SJSA1 (cell line): ENCODE measurements at regions not wholly inside any gene's neighbourhood (a gene's known extent, or its start where the extent isn't known, plus 50 kb on each side); places are given as distances from the start of the nearest gene placed in this dataset.
A peak's percentile ranks its signal among the peaks of the same experiment; 100 is the strongest.

Source experiments
- DNase-seq, 2 experiments: peaks; one replicate each; pipeline ENCODE4 v3.0.0-alpha.2; 2015 to 2020; ENCODE audit warnings: low spot score in 2 of 2, low read depth in 1 of 2
- H3K27ac ChIP-seq: fragments of 250-450 bp; sonication (Bioruptor Pico); 2 replicates; pipeline ENCODE4 v1.5.1; 2020; ENCODE audit warnings: mild to moderate bottlenecking, moderate library complexity
- H3K27me3 ChIP-seq: fragments of 250-450 bp; sonication (Bioruptor Pico); replicated peaks from 2 replicates; pipeline ENCODE4 v1.5.1; 2020; ENCODE audit warnings: mild to moderate bottlenecking, moderate library complexity
- H3K36me3 ChIP-seq: fragments of 250-450 bp; sonication (Bioruptor Pico); 2 replicates; pipeline ENCODE4 v1.5.1; 2020; ENCODE audit warnings: mild to moderate bottlenecking
- H3K4me1 ChIP-seq: fragments of 250-450 bp; sonication (Bioruptor Pico); replicated peaks from 2 replicates; pipeline ENCODE4 v1.6.1; 2021; ENCODE audit warnings: mild to moderate bottlenecking
- H3K4me3 ChIP-seq: fragments of 250-450 bp; sonication (Bioruptor Pico); 2 replicates; pipeline ENCODE4 v1.5.1; 2020; ENCODE audit warnings: mild to moderate bottlenecking
- H3K9me3 ChIP-seq: fragments of 250-450 bp; sonication (Bioruptor Pico); replicated peaks from 2 replicates; pipeline ENCODE4 v1.5.1; 2020; ENCODE audit warnings: mild to moderate bottlenecking

- Histone ChIP-seq H3K4me3 (no peak overlapping the region), H3K9me3 (no peaks in the 10 kb centered on the region), H3K27me3 (no peaks in the 10 kb centered on the region), H3K4me1 (no peaks in the 10 kb centered on the region), H3K36me3 (no peaks in the 10 kb centered on the region), H3K27ac (no peak overlapping the region)
- no peak for DNase-seq
Measured at GRCh38 chr16:54361246-54361645, 74.7 kb upstream of the IRX3 start.

- DNase-seq, result no peak
- no peak overlapping the region for H3K27ac ChIP-seq
- no peaks in the 10 kb centered on the region for H3K27me3 ChIP-seq
- H3K4me3 ChIP-seq, result no peak overlapping the region
- no peaks in the 10 kb centered on the region for H3K36me3 ChIP-seq
- H3K4me1 ChIP-seq, result peaks cover 3% of the 10 kb centered on the region
- no peaks in the 10 kb centered on the region for H3K9me3 ChIP-seq
Measured at GRCh38 chr16:54360681-54361080, 74.1 kb upstream of the IRX3 start.

GRCh38 chr16:54359555-54359954, 73.0 kb upstream of the IRX3 start:
- H3K27me3 ChIP-seq, result no peaks in the 10 kb centered on the region
- H3K4me3 ChIP-seq, result no peak overlapping the region
- peaks cover 12% of the 10 kb centered on the region for H3K4me1 ChIP-seq
- H3K36me3 ChIP-seq, result no peaks in the 10 kb centered on the region
- H3K27ac ChIP-seq, result no peak overlapping the region
- H3K9me3 ChIP-seq, result peaks cover 5% of the 10 kb centered on the region
- no peak for DNase-seq

- no peak for DNase-seq
- no peaks in the 10 kb centered on the region for H3K27me3 ChIP-seq
- H3K9me3 ChIP-seq, result peaks cover 10% of the 10 kb centered on the region
Measured at GRCh38 chr16:54359081-54359480, 72.5 kb upstream of the IRX3 start.

GRCh38 chr16:54356391-54356790, 69.8 kb upstream of the IRX3 start:
- DNase-seq, result no peak

More at GRCh38 chr16:54359081-54359480, 72.5 kb upstream of the IRX3 start:
- Histone ChIP-seq H3K4me3 (no peak overlapping the region), H3K36me3 (no peaks in the 10 kb centered on the region), H3K4me1 (peaks cover 14% of the 10 kb centered on the region), H3K27ac (no peak overlapping the region)

GRCh38 chr16:54355251-54355650, 68.7 kb upstream of the IRX3 start:
- Histone ChIP-seq H3K27me3 (no peaks in the 10 kb centered on the region), H3K27ac (no peak overlapping the region)

More at GRCh38 chr16:54356391-54356790, 69.8 kb upstream of the IRX3 start:
- H3K36me3 ChIP-seq, result no peaks in the 10 kb centered on the region
- no peaks in the 10 kb centered on the region for H3K27me3 ChIP-seq
- H3K9me3 ChIP-seq, result peaks cover 12% of the 10 kb centered on the region
- no peak overlapping the region for H3K4me3 ChIP-seq
- no peak overlapping the region for H3K27ac ChIP-seq
- H3K4me1 ChIP-seq, result peaks cover 14% of the 10 kb centered on the region

GRCh38 chr16:54353097-54353496, 66.5 kb upstream of the IRX3 start:
- peaks cover 12% of the 10 kb centered on the region for H3K9me3 ChIP-seq
- no peak overlapping the region for H3K27ac ChIP-seq
- no peak for DNase-seq
- no peaks in the 10 kb centered on the region for H3K36me3 ChIP-seq
- peaks cover 14% of the 10 kb centered on the region for H3K4me1 ChIP-seq
- H3K27me3 ChIP-seq, result no peaks in the 10 kb centered on the region
- H3K4me3 ChIP-seq, result no peak overlapping the region

More at GRCh38 chr16:54355251-54355650, 68.7 kb upstream of the IRX3 start:
- Histone ChIP-seq H3K4me3 (no peak overlapping the region), H3K36me3 (no peaks in the 10 kb centered on the region), H3K9me3 (peaks cover 12% of the 10 kb centered on the region), H3K4me1 (peaks cover 14% of the 10 kb centered on the region)
- peak in 1 of 2 experiments; percentile 66 for DNase-seq

- H3K4me3 ChIP-seq, result no peak overlapping the region
- peaks cover 12% of the 10 kb centered on the region for H3K9me3 ChIP-seq
- no peaks in the 10 kb centered on the region for H3K36me3 ChIP-seq
- H3K4me1 ChIP-seq, result peaks cover 14% of the 10 kb centered on the region
- no peak overlapping the region for H3K27ac ChIP-seq
- DNase-seq, result no peak
- H3K27me3 ChIP-seq, result no peaks in the 10 kb centered on the region
Measured at GRCh38 chr16:54351171-54351570, 64.6 kb upstream of the IRX3 start.

- Histone ChIP-seq H3K4me1 (no peaks in the 10 kb centered on the region; the same call in 1 of the 2 replicates), H3K27me3 (no peaks in the 10 kb centered on the region), H3K4me3 (no peak overlapping the region), H3K36me3 (no peaks in the 10 kb centered on the region), H3K9me3 (no peaks in the 10 kb centered on the region), H3K27ac (no peak overlapping the region)
- DNase-seq, result no peak
Measured at GRCh38 chr16:54347961-54348360, 61.4 kb upstream of the IRX3 start.

GRCh38 chr16:54346041-54346440, 59.5 kb upstream of the IRX3 start:
- H3K27me3 ChIP-seq, result no peaks in the 10 kb centered on the region
- DNase-seq, result no peak
- no peak overlapping the region for H3K27ac ChIP-seq
- no peak overlapping the region for H3K4me3 ChIP-seq
- no peaks in the 10 kb centered on the region; the same call in 1 of the 2 replicates for H3K4me1 ChIP-seq
- no peaks in the 10 kb centered on the region for H3K9me3 ChIP-seq
- no peaks in the 10 kb centered on the region for H3K36me3 ChIP-seq

GRCh38 chr16:54344646-54345630, 58.4 kb upstream of the IRX3 start:
- DNase-seq, result no peak
- no peaks in the 10 kb centered on the region for H3K9me3 ChIP-seq
- H3K36me3 ChIP-seq, result no peaks in the 10 kb centered on the region
- H3K27ac ChIP-seq, result no peak overlapping the region
- no peaks in the 10 kb centered on the region for H3K4me1 ChIP-seq
- no peaks in the 10 kb centered on the region for H3K27me3 ChIP-seq
- H3K4me3 ChIP-seq, result no peak overlapping the region

- Histone ChIP-seq H3K27ac (no peak overlapping the region), H3K9me3 (no peaks in the 10 kb centered on the region), H3K4me3 (no peak overlapping the region), H3K27me3 (no peaks in the 10 kb centered on the region), H3K36me3 (no peaks in the 10 kb centered on the region), H3K4me1 (no peaks in the 10 kb centered on the region)
- DNase-seq, result no peak
Measured at GRCh38 chr16:54342966-54343365, 56.4 kb upstream of the IRX3 start.

- H3K36me3 ChIP-seq, result no peaks in the 10 kb centered on the region
- no peak overlapping the region for H3K27ac ChIP-seq
- H3K4me3 ChIP-seq, result no peak overlapping the region
- no peaks in the 10 kb centered on the region for H3K9me3 ChIP-seq
- no peaks in the 10 kb centered on the region for H3K4me1 ChIP-seq
- no peak for DNase-seq
- H3K27me3 ChIP-seq, result no peaks in the 10 kb centered on the region
Measured at GRCh38 chr16:54341892-54342776, 55.5 kb upstream of the IRX3 start.

- Histone ChIP-seq H3K36me3 (no peaks in the 10 kb centered on the region), H3K27me3 (no peaks in the 10 kb centered on the region), H3K9me3 (no peaks in the 10 kb centered on the region), H3K4me1 (no peaks in the 10 kb centered on the region), H3K4me3 (no peak overlapping the region), H3K27ac (no peak overlapping the region)
- no peak for DNase-seq
Measured at GRCh38 chr16:54340531-54340930, 53.9 kb upstream of the IRX3 start.
